ENCODE measurements at regions not wholly inside any gene's neighbourhood (a gene's known extent, or its start where the extent isn't known, plus 50 kb on each side); places are given as distances from the start of the nearest gene placed in this dataset.
"Not testable (repeated sequence)": the region's sequence is repeated elsewhere in the genome, so short reads cannot be mapped to it uniquely, and the experiment has no call there.

GRCh38 chr1:78255383-78255782 lies 209.6 kb downstream of the GIPC2 start:
- TF ChIP-seq CTCF (IDR thresholded peaks at IDR 0.05) = no peak
- peaks cover 0 to 3% of the 10 kb centered on the region in 2 donors for H3K27me3 ChIP-seq

DNA sequence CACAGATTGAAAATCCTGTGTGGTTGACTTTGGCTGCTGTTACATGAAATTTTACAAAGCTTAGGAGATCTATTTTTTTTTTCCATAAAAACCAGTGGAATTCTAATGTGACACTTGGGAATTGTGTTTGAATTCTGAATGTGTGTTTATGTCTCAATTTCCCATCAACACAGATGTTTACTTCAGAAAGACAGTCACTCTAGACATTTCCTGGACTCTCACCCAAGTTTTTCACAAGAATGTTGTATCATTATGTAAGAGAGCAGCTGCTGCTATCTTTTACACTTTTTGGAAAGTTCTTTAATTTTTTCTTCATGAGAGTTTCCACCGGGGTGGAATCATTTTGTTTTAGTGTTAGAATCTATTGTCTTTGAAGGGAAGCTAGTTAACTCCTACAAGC lies 210.1 kb downstream of the GIPC2 start:
- no peak overlapping the region for H3K4me3 ChIP-seq
- no peak for DNase-seq
- H3K27me3 ChIP-seq = peaks cover 0 to 3% of the 10 kb centered on the region in 2 donors
- H3K36me3 ChIP-seq = no peaks in the 10 kb centered on the region
- TF ChIP-seq CTCF (IDR thresholded peaks at IDR 0.05) = no peak
- H3K27ac ChIP-seq = no peak overlapping the region
- no peaks in the 10 kb centered on the region for H3K9me3 ChIP-seq
- intact Hi-C loops (cut with DNase I; ENCODE audit: low total_unique reads) = no loop called here
- no peaks in the 10 kb centered on the region for H3K4me1 ChIP-seq

More at GRCh38 chr1:78255383-78255782, 209.6 kb downstream of the GIPC2 start:
- DNase-seq = no peak
- Histone ChIP-seq H3K4me1 (no peaks in the 10 kb centered on the region), H3K36me3 (no peaks in the 10 kb centered on the region), H3K27ac (no peak overlapping the region), H3K9me3 (no peaks in the 10 kb centered on the region), H3K4me3 (no peak overlapping the region)
- intact Hi-C loops (cut with DNase I; ENCODE audit: low total_unique reads) = no loop called here

DNA sequence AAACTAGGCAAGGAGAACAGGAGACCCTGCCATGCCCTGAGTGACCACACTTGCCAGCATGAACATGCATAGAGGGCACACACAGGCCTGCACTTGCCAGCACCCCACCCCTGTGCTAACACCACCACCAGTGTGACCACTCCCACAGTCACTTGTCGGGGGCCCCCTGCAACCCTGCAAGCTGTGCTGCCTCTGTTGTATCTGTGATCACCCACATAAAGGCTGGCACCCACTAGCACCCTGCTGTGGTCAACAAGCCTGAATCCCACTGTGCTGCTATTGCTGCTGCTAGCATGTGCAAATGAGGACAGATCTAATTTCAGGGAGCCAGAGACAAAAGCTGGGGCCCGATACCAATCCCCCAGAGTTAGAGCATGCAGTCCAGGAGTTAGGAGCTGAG lies 217.7 kb downstream of the GIPC2 start:
- Histone ChIP-seq H3K36me3 (no peaks in the 10 kb centered on the region), H3K27ac (no peak overlapping the region), H3K4me1 (no peaks in the 10 kb centered on the region), H3K4me3 (no peak overlapping the region), H3K27me3 (no peaks in the 10 kb centered on the region), H3K9me3 (no peaks in the 10 kb centered on the region)
- DNase-seq = no peak
- intact Hi-C loops (cut with DNase I; ENCODE audit: low total_unique reads) = no loop called here
- no peak for TF ChIP-seq CTCF (IDR thresholded peaks at IDR 0.05)

- Histone ChIP-seq H3K4me3 (no peak overlapping the region), H3K27ac (no peak overlapping the region), H3K4me1 (no peaks in the 10 kb centered on the region), H3K9me3 (no peaks in the 10 kb centered on the region), H3K36me3 (no peaks in the 10 kb centered on the region), H3K27me3 (no peaks in the 10 kb centered on the region)
- no peak for DNase-seq
- no peak for TF ChIP-seq CTCF (IDR thresholded peaks at IDR 0.05)
- intact Hi-C loops (cut with DNase I; ENCODE audit: low total_unique reads) = no loop called here
Observed at GRCh38 chr1:78263946-78264345, 218.2 kb downstream of the GIPC2 start.

DNA sequence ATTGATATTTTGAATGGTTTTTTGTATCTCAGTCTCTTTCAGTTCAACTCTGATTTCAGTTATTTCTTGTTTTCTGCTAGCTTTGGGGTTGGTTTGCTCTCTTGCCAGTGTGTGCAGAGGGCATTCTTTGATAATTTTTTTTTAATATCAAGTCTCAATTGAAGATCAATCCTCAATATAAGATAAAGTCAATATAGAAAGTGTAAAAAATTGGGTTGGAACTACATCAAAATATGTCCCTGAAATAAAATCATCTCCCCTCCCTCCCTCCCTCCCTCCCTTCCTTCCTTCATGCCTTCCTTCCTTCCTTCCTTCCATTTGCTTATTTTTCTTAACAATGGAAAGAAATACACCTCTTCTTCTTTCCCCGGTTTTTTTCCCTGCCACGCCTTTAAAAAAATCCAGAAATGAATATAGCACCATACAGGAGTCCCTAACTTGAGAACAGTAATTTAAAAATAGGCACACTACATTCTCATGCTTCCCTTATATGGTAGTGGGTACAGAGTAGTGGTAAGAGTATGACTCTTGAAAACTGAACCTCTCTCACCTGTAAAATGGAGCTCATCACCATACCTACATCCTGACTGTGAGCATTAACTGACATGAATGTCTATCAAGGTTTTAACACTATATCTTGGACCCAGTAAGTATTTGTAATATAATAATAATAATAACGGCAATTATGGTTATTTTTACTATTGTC lies 221.9 kb downstream of the GIPC2 start:
- no peaks in the 10 kb centered on the region for H3K27me3 ChIP-seq
- no peaks in the 10 kb centered on the region for H3K36me3 ChIP-seq
- no peak overlapping the region for H3K27ac ChIP-seq
- H3K4me3 ChIP-seq = no peak overlapping the region
- no peak for DNase-seq
- intact Hi-C loops (cut with DNase I; ENCODE audit: low total_unique reads) = no loop called here
- TF ChIP-seq CTCF (IDR thresholded peaks at IDR 0.05) = no peak
- H3K4me1 ChIP-seq = no peaks in the 10 kb centered on the region
- no peaks in the 10 kb centered on the region for H3K9me3 ChIP-seq

DNA sequence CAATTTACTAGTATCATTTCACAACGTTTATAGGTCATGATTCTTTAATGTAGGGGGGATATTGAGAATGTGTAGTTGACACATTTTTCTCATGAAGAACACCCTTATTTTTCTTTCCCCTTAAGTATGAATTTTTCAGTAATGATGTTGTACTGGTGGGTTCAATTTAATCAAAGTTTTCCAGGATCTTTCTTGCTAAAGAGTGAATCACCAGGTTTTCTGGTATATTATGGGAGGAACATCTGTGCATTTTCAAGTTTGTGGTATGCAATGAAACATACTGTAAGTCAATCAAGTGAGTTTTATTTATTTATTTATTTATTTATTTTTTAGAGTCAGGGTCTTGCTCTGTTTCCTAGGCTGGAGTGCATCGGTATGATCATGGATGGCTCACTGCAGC lies 221.2 kb upstream of the PTGFR start:
- Histone ChIP-seq H3K27ac (no peak overlapping the region), H3K36me3 (no peaks in the 10 kb centered on the region), H3K27me3 (no peaks in the 10 kb centered on the region), H3K4me3 (no peak overlapping the region), H3K4me1 (no peaks in the 10 kb centered on the region), H3K9me3 (no peaks in the 10 kb centered on the region)
- no peak for TF ChIP-seq CTCF (IDR thresholded peaks at IDR 0.05)
- no peak for DNase-seq
- intact Hi-C loops (cut with DNase I; ENCODE audit: low total_unique reads) = no loop called here

DNA sequence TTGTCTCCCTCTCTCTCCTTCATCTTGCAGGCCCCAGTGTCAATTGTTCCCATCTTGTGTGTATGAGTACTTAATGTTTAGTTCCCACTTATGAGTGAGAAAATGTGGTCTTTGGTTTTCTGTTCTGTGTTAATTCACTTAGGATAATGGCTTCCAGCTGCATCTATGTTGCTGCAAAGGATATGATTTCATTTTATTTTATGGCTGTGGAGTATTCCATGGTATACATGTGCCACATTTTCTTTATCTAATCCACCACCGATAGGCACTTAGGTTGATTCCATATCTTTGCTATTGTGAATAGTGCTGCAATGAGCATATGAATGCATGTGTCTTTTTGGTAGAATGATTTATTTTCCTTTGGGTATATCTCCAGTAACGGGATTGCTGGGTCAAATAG lies 219.4 kb upstream of the PTGFR start:
- intact Hi-C loops (cut with DNase I; ENCODE audit: low total_unique reads); H3K36me3 ChIP-seq; DNase-seq; H3K27me3 ChIP-seq; H3K4me3 ChIP-seq; H3K27ac ChIP-seq; H3K4me1 ChIP-seq; H3K9me3 ChIP-seq: not testable (repeated sequence)
